Psoas muscle (tissue), 7 donors: ENCODE measurements at regions not wholly inside any gene's neighbourhood (a gene's known extent, or its start where the extent isn't known, plus 50 kb on each side); places are given as distances from the start of the nearest gene placed in this dataset.

Experiments used
- ATAC-seq, 4 donors: fragments of 200-7000 bp; cut with Tn5 transposase; one replicate each; pipeline ENCODE4 v1.9.1; 2020; ENCODE audit warnings: moderate library complexity in 3 of 4, mild to moderate bottlenecking in 2 of 4
- DNase-seq, 2 donors: peaks; one replicate each; pipeline ENCODE4 v3.0.0-alpha.2; 2020
- H3K27ac ChIP-seq: fragments of 200-600 bp; one replicate; pipeline ENCODE4 v1.8.0; 2022
- H3K27me3 ChIP-seq, 3 donors: fragments of 200-600 bp in 1 of 3; one replicate each; pipeline versions ENCODE4 v1.6.1 to v1.8.0; 2013 to 2022; ENCODE audit warnings: low read length in 2 of 3, mild to moderate bottlenecking in 2 of 3, moderate library complexity in 1 of 3; ENCODE audit not compliant: insufficient read depth in 3 of 3
- H3K36me3 ChIP-seq, 2 donors: fragments of 200-600 bp in 1 of 2; one replicate each; pipeline versions ENCODE4 v1.6.1 to v1.8.0; 2013 to 2022; ENCODE audit warnings: low read depth in 1 of 2, mild to moderate bottlenecking in 1 of 2, moderate library complexity in 1 of 2; ENCODE audit not compliant: insufficient read depth in 1 of 2
- H3K4me1 ChIP-seq: fragments of 200-600 bp; one replicate; pipeline ENCODE4 v1.8.0; 2022
- H3K4me3 ChIP-seq: fragments of 200-600 bp; one replicate; pipeline ENCODE4 v1.8.0; 2022; ENCODE audit warnings: mild to moderate bottlenecking
- H3K9me3 ChIP-seq: fragments of 200-600 bp; one replicate; pipeline ENCODE4 v1.8.0; 2022
- CTCF ChIP-seq: fragments of 200-600 bp; IDR thresholded peaks from one replicate; pipeline ENCODE4 v1.8.0; 2022; ENCODE audit warnings: antibody characterized with exemption
- WGBS, 3 donors: extraction: QIAGEN DNeasy Blood & Tissue Kit; methylation state at CpG; one replicate each; pipeline versions ENCODE4 v1.1.6 to v1.1.7; 2013; 5-methylcytosine and 5-hydroxymethylcytosine counted together
- intact Hi-C, 2 donors: fragments of 100-400 bp; cut with DNase I; formaldehyde crosslinking; loops; one replicate each; pipeline versions ENCODE4 v1.11.0 to v1.14.2; 2022
- donor health status: healthy with polysubstance abuse.
- donor health status: DM: no; HTN: no; CAD: no; lungs with moderate emphysema.
- donor health status: Bipolar disorder and iron deficiency.
- donor health status: healthy.
- donor health status: DM: yes; HTN: yes; CAD: no.
- donor health status: DM: no; HTN: no; CAD: no.
- donor health status: DM: yes; HTN: yes; CAD: no.

GRCh38 chr17:30594223-30594952, 117.2 kb downstream of the GOSR1 start:
- no peaks in the 10 kb centered on the region for H3K4me1 ChIP-seq
- no peak for TF ChIP-seq CTCF
- H3K27me3 ChIP-seq = no peaks in the 10 kb centered on the region
- intact Hi-C loops = no loop called here
- DNase-seq = no peak
- H3K9me3 ChIP-seq = no peaks in the 10 kb centered on the region
- H3K36me3 ChIP-seq = no peaks in the 10 kb centered on the region
- WGBS, 3 donors = 81 to 85% (median 82%) methylated on average over 18 of the region's 18 CpGs
- H3K4me3 ChIP-seq = no peak overlapping the region
- ATAC-seq = no peak
- H3K27ac ChIP-seq = no peak overlapping the region

GRCh38 chr17:30590081-30590733, 113.0 kb downstream of the GOSR1 start:
- DNase-seq = no peak
- Histone ChIP-seq H3K9me3 (no peaks in the 10 kb centered on the region), H3K27ac (no peak overlapping the region), H3K4me3 (no peak overlapping the region), H3K4me1 (no peaks in the 10 kb centered on the region), H3K27me3 (no peaks in the 10 kb centered on the region), H3K36me3 (no peaks in the 10 kb centered on the region)
- no peak for TF ChIP-seq CTCF
- no peak for ATAC-seq
- WGBS, 3 donors = 71 to 74% (median 72%) methylated on average over 3 of the region's 3 CpGs
- intact Hi-C loops = no loop called here

GRCh38 chr17:30589431-30589830, 112.2 kb downstream of the GOSR1 start:
- intact Hi-C loops = no loop called here
- 97 to 99% (median 97%) methylated on average over 1 of the region's 1 CpG for WGBS, 3 donors
- TF ChIP-seq CTCF = no peak

GRCh38 chr17:30588798-30589247, 111.6 kb downstream of the GOSR1 start:
- no peak overlapping the region for H3K27ac ChIP-seq
- 76 to 79% (median 78%) methylated on average over 7 of the region's 7 CpGs for WGBS, 3 donors
- no peak for TF ChIP-seq CTCF
- DNase-seq (no peak), ATAC-seq (no peak)
- no peaks in the 10 kb centered on the region for H3K27me3 ChIP-seq
- intact Hi-C loops = no loop called here
- no peaks in the 10 kb centered on the region for H3K36me3 ChIP-seq
- H3K4me1 ChIP-seq = no peaks in the 10 kb centered on the region
- no peaks in the 10 kb centered on the region for H3K9me3 ChIP-seq
- H3K4me3 ChIP-seq = no peak overlapping the region

More at GRCh38 chr17:30589431-30589830, 112.2 kb downstream of the GOSR1 start:
- DNase-seq (no peak), ATAC-seq (no peak)
- no peaks in the 10 kb centered on the region for H3K36me3 ChIP-seq
- no peak overlapping the region for H3K4me3 ChIP-seq
- no peaks in the 10 kb centered on the region for H3K9me3 ChIP-seq
- no peak overlapping the region for H3K27ac ChIP-seq
- H3K27me3 ChIP-seq = no peaks in the 10 kb centered on the region
- no peaks in the 10 kb centered on the region for H3K4me1 ChIP-seq
